ENCODE measurements at regions not wholly inside any gene's neighbourhood (a gene's known extent, or its start where the extent isn't known, plus 50 kb on each side); places are given as distances from the start of the nearest gene placed in this dataset.

GRCh38 chr12:127297327-127297726 is 969.6 kb upstream of the TMEM132C start:
- DNase-seq = no peak

GRCh38 chr12:127300075-127300474 is 966.9 kb upstream of the TMEM132C start:
- DNase-seq = no peak

GRCh38 chr12:127300753-127301152 is 966.2 kb upstream of the TMEM132C start:
- no peak for DNase-seq

- no peak for DNase-seq
Observed at GRCh38 chr12:127301876-127302275, 965.1 kb upstream of the TMEM132C start.

GRCh38 chr12:127304751-127305725 is 961.9 kb upstream of the TMEM132C start:
- no peak for DNase-seq

- no peak for DNase-seq
Observed at GRCh38 chr12:127306604-127307215, 960.3 kb upstream of the TMEM132C start.

- no peak for DNase-seq
Observed at GRCh38 chr12:127307528-127307927, 959.4 kb upstream of the TMEM132C start.

- no peak for DNase-seq
Observed at GRCh38 chr12:127308148-127308547, 958.8 kb upstream of the TMEM132C start.

- no peak for DNase-seq
Observed at GRCh38 chr12:127310548-127310947, 956.4 kb upstream of the TMEM132C start.

- DNase-seq = no peak
Observed at GRCh38 chr12:127311720-127312364, 955.1 kb upstream of the TMEM132C start.

- DNase-seq = no peak
Observed at GRCh38 chr12:127324681-127325080, 942.3 kb upstream of the TMEM132C start.

GRCh38 chr12:127327986-127328385 is 939.0 kb upstream of the TMEM132C start:
- no peak for DNase-seq

- no peak for DNase-seq
Observed at GRCh38 chr12:127328867-127329266, 938.1 kb upstream of the TMEM132C start.

GRCh38 chr12:127334365-127334764 is 932.6 kb upstream of the TMEM132C start:
- peak in 1 of 2 experiments; percentile 9 for DNase-seq

- peak in 1 of 2 experiments; percentile 20 for DNase-seq
Observed at GRCh38 chr12:127334912-127335644, 931.9 kb upstream of the TMEM132C start.

- DNase-seq = no peak
Observed at GRCh38 chr12:127336416-127336815, 930.6 kb upstream of the TMEM132C start.

GRCh38 chr12:127339065-127339464 is 927.9 kb upstream of the TMEM132C start:
- DNase-seq = no peak

- no peak for DNase-seq
Observed at GRCh38 chr12:127340381-127340780, 926.6 kb upstream of the TMEM132C start.

- DNase-seq = no peak
Observed at GRCh38 chr12:127342861-127343260, 924.1 kb upstream of the TMEM132C start.

GRCh38 chr12:127343940-127344339 is 923.0 kb upstream of the TMEM132C start:
- no peak for DNase-seq

- no peak for DNase-seq
Observed at GRCh38 chr12:127351481-127352010, 915.4 kb upstream of the TMEM132C start.

- DNase-seq = no peak
Observed at GRCh38 chr12:127355061-127355841, 911.7 kb upstream of the TMEM132C start.
